ENCODE measurements at regions not wholly inside any gene's neighbourhood (a gene's known extent, or its start where the extent isn't known, plus 50 kb on each side); places are given as distances from the start of the nearest gene placed in this dataset.

GRCh38 chr11:32233928-32234327 lies 143.1 kb downstream of the RCN1 start:
- Histone ChIP-seq H3K9me3 (no peaks in the 10 kb centered on the region), H3K4me3 (no peak overlapping the region), H3K27ac (no peak overlapping the region), H3K4me1 (no peaks in the 10 kb centered on the region), H3K36me3 (no peaks in the 10 kb centered on the region), H3K27me3 (no peaks in the 10 kb centered on the region)
- TF ChIP-seq POLR2A (IDR thresholded peaks at IDR 0.05): no peak
- no peak for TF ChIP-seq CTCF (IDR thresholded peaks at IDR 0.05)
- intact Hi-C loops (cut with DNase I; ENCODE audit: low total_unique reads): no loop called here
- DNase-seq: no peak

GRCh38 chr11:32244453-32244852 lies 153.6 kb downstream of the RCN1 start:
- intact Hi-C loops (cut with DNase I; ENCODE audit: low total_unique reads): no loop called here
- Histone ChIP-seq H3K4me3 (no peak overlapping the region), H3K9me3 (no peaks in the 10 kb centered on the region), H3K27ac (no peak overlapping the region), H3K27me3 (no peaks in the 10 kb centered on the region), H3K36me3 (no peaks in the 10 kb centered on the region), H3K4me1 (no peaks in the 10 kb centered on the region)
- DNase-seq: no peak
- TF ChIP-seq CTCF (IDR thresholded peaks at IDR 0.05) (no peak), POLR2A (IDR thresholded peaks at IDR 0.05) (no peak)

- no peak overlapping the region for H3K4me3 ChIP-seq
- no peaks in the 10 kb centered on the region for H3K27me3 ChIP-seq
- intact Hi-C loops (cut with DNase I; ENCODE audit: low total_unique reads): no loop called here
- H3K4me1 ChIP-seq: no peaks in the 10 kb centered on the region
- DNase-seq: no peak
- no peak overlapping the region for H3K27ac ChIP-seq
- no peaks in the 10 kb centered on the region for H3K9me3 ChIP-seq
- TF ChIP-seq POLR2A (IDR thresholded peaks at IDR 0.05): no peak
- no peak for TF ChIP-seq CTCF (IDR thresholded peaks at IDR 0.05)
- H3K36me3 ChIP-seq: no peaks in the 10 kb centered on the region
Measured at GRCh38 chr11:32253706-32254105, 162.8 kb downstream of the RCN1 start.

GRCh38 chr11:32255841-32256240 lies 165.0 kb downstream of the RCN1 start:
- DNase-seq: no peak
- Histone ChIP-seq H3K27ac (no peak overlapping the region), H3K4me1 (no peaks in the 10 kb centered on the region), H3K9me3 (no peaks in the 10 kb centered on the region), H3K4me3 (no peak overlapping the region), H3K27me3 (no peaks in the 10 kb centered on the region), H3K36me3 (no peaks in the 10 kb centered on the region)
- intact Hi-C loops (cut with DNase I; ENCODE audit: low total_unique reads): no loop called here
- TF ChIP-seq POLR2A (IDR thresholded peaks at IDR 0.05): no peak
- no peak for TF ChIP-seq CTCF (IDR thresholded peaks at IDR 0.05)

- DNase-seq: no peak
- no peak for TF ChIP-seq POLR2A (IDR thresholded peaks at IDR 0.05)
- TF ChIP-seq CTCF (IDR thresholded peaks at IDR 0.05): no peak
- H3K36me3 ChIP-seq: no peaks in the 10 kb centered on the region
- H3K4me1 ChIP-seq: no peaks in the 10 kb centered on the region
- intact Hi-C loops (cut with DNase I; ENCODE audit: low total_unique reads): no loop called here
- no peaks in the 10 kb centered on the region for H3K27me3 ChIP-seq
- H3K4me3 ChIP-seq: no peak overlapping the region
- no peaks in the 10 kb centered on the region for H3K9me3 ChIP-seq
- H3K27ac ChIP-seq: no peak overlapping the region
Measured at GRCh38 chr11:32256466-32256865, 165.6 kb downstream of the RCN1 start.
